Stimulated activated naive B cell treated with anti-CD40 and anti-IgM and Interleukin-4, amounts not matched to agents 10 μg/mL and 1 μg/mL and 100 μg/mL, for 72 hours (primary cell): ENCODE measurements at regions not wholly inside any gene's neighbourhood (a gene's known extent, or its start where the extent isn't known, plus 50 kb on each side); places are given as distances from the start of the nearest gene placed in this dataset.
A peak's percentile ranks its signal among the peaks of the same experiment; 100 is the strongest.

ENCODE experiments used
- ATAC-seq, 2 donors: fragments of 150-1000 bp; cut with Tn5 transposase; replicated peaks; 2 replicates each; pipeline ENCODE4 v1.10.0; 2021; ENCODE audit warnings: moderate library complexity in 1 of 2
- DNase-seq: peaks from one replicate; pipeline ENCODE4 v3.0.0; 2021
- H3K27ac Mint-ChIP-seq: one replicate; pipeline ENCODE4 v1.8.0; 2022; ENCODE audit warnings: mild to moderate bottlenecking, mixed read lengths
- H3K27me3 Mint-ChIP-seq, 2 donors: one replicate each; pipeline ENCODE4 v1.8.0; 2022; ENCODE audit warnings: mixed read lengths in 2 of 2
- H3K36me3 Mint-ChIP-seq, 2 donors: one replicate each; pipeline ENCODE4 v1.8.0; 2022; ENCODE audit warnings: mixed read lengths in 2 of 2, mild to moderate bottlenecking in 1 of 2
- H3K4me1 Mint-ChIP-seq, 2 donors: one replicate each; pipeline ENCODE4 v1.8.0; 2022; ENCODE audit warnings: mixed read lengths in 2 of 2, mild to moderate bottlenecking in 1 of 2
- H3K4me3 Mint-ChIP-seq, 2 donors: one replicate each; pipeline ENCODE4 v1.8.0; 2022; ENCODE audit warnings: mild to moderate bottlenecking in 2 of 2, mixed read lengths in 2 of 2, moderate library complexity in 1 of 2
- H3K9me3 Mint-ChIP-seq, 2 donors: one replicate each; pipeline ENCODE4 v1.8.0; 2022; ENCODE audit warnings: mixed read lengths in 2 of 2, mild to moderate bottlenecking in 1 of 2

DNA sequence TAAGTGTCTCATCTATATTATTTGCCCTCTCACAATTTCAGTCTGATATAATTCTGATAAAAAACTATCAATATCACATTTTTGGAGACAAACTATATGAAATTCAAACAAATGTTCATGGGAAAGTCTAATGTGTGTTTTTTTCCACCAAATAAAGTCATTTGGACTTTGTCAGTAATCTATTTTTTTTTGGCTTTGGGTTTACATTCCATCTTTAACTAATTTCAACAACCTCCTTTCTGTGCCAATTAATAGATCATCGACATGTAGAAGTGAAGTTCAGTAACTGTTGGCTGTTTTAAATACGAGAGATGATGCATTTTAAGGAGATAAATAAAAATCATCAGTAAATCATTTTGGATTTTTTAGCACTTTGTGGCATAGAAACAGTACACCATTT is 1623.0 kb upstream of the ACVR2A start:
- H3K27ac Mint-ChIP-seq = no peak overlapping the region
- no peaks in the 10 kb centered on the region for H3K4me1 Mint-ChIP-seq
- H3K27me3 Mint-ChIP-seq = no peaks in the 10 kb centered on the region

DNA sequence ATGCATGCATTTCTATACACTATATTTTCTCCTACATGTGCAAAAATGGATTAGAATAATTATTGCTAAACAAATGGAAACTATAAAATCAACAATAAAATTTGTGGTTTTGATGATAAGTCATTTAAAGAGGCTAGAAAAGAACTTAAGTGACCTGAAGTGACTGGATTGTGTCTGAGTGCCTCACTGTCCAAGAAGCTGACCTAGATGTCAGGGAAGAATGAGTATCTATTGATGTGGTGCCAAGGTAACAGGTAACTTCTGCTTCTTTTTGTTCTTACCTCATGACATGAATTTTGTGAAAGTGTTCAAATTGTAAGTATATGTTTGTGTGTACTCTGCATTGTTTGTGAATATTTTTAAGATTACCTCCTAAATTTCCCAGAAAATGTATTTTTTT is 1623.9 kb upstream of the ACVR2A start:
- Mint-ChIP-seq H3K4me1 (no peaks in the 10 kb centered on the region), H3K27ac (no peak overlapping the region), H3K27me3 (no peaks in the 10 kb centered on the region), H3K36me3 (no peaks in the 10 kb centered on the region), H3K4me3 (no peak overlapping the region), H3K9me3 (peaks cover 0 to 2% of the 10 kb centered on the region in 2 donors)
- ATAC-seq (no peak), DNase-seq (no peak)

More for the DNA sequence above, 1623.0 kb upstream of the ACVR2A start:
- Mint-ChIP-seq H3K4me3 (no peak overlapping the region), H3K9me3 (peaks cover 0 to 2% of the 10 kb centered on the region in 2 donors), H3K36me3 (no peaks in the 10 kb centered on the region)
- ATAC-seq (no peak), DNase-seq (no peak)

DNA sequence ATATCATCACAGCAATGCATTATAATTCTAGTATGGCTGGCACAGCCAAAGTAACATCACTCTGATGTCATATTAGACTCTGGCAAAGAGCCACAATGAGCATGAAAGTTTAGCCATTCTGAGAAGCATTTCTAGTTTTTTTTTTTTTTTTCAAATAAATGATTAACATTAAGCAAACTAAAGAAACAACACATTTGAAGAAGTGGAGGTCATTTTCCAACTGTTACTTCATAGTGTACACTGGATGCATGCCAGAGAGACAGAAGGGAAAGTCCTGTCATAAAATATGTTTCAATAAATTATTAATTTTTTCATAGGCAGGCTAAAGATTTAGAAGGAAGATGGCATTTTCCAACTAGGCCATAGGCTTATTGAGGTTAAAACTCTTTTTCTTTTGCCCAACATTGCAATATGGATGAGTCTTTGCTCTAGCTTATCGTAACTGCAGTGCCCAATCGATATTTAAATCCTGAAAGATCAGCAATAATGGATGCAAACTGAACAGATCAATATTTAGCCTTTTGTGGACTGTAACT is 1630.4 kb upstream of the ACVR2A start:
- no peak for DNase-seq

DNA sequence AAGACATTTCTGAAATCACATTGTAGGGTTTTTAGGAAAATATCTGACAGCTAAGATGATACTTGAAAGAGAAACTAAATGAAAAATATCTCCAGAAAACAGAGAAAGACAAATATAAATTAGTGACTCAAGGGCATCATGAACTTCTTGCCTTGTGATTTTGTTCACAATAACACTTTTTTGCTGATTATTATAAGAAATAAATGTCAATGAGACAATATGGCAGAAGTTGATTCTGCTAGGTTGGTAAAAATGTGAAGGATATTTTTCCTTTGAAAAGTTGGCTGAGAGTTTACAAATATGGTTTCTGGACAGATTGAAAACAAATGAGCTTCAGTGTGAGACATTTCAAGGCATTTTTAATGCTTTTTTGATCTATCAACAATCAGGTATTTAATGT is 1631.2 kb upstream of the ACVR2A start:
- Mint-ChIP-seq H3K27me3 (no peaks in the 10 kb centered on the region), H3K9me3 (peaks cover 5 to 6% of the 10 kb centered on the region in 2 donors), H3K4me3 (no peak overlapping the region), H3K27ac (no peak overlapping the region), H3K4me1 (no peaks in the 10 kb centered on the region), H3K36me3 (peaks cover 0 to 4% of the 10 kb centered on the region in 2 donors)
- DNase-seq = no peak
- ATAC-seq = no peak

More for the DNA sequence above, 1630.4 kb upstream of the ACVR2A start:
- H3K27me3 Mint-ChIP-seq = no peaks in the 10 kb centered on the region
- H3K9me3 Mint-ChIP-seq = peaks cover 5 to 6% of the 10 kb centered on the region in 2 donors
- no peak for ATAC-seq
- no peak overlapping the region for H3K4me3 Mint-ChIP-seq
- H3K4me1 Mint-ChIP-seq = no peaks in the 10 kb centered on the region
- H3K36me3 Mint-ChIP-seq = peaks cover 0 to 4% of the 10 kb centered on the region in 2 donors
- no peak overlapping the region for H3K27ac Mint-ChIP-seq

DNA sequence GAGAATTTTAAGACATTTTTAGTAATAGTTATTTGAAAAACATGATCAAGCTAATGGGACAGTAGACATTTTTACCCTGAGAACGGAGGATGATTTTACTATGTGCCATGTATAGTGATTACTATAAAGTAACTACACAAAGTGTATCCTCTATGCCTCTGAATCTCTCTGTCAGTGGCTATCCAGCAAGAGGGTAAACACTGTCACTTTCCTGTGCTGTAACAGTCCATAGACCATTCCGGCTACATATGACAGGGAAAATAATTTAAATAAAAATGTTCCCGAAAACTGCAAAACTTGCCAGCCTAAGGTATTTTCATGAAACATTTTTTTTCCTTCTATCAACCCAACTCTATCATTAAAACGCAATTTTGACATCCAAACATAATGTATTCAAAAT is 1632.2 kb upstream of the ACVR2A start:
- no peak for DNase-seq
- peaks cover 0 to 4% of the 10 kb centered on the region in 2 donors for H3K36me3 Mint-ChIP-seq
- no peaks in the 10 kb centered on the region for H3K27me3 Mint-ChIP-seq
- no peaks in the 10 kb centered on the region for H3K4me1 Mint-ChIP-seq
- H3K27ac Mint-ChIP-seq = no peak overlapping the region
- peaks cover 5 to 6% of the 10 kb centered on the region in 2 donors for H3K9me3 Mint-ChIP-seq
- no peak for ATAC-seq
- no peak overlapping the region for H3K4me3 Mint-ChIP-seq

DNA sequence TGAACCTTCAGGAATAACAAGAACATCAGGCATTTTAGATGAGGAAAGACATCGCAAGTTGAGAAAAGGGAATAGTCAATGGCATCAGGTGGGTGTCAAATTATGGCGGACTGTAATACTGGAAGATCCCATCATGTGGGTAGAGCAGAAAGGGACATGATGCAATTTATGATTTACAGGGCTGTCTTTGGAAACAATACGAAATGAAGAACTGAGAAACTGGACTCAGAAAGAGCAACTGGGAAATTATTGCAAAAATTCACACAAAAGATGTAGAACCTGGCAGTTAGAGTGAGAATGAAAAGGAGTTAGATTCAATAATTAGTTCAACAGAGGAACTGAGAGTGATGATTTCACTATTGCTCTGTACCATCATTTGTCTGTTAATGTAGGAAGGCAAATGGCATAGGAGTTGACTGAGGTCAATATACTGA is 1635.0 kb upstream of the ACVR2A start:
- H3K27me3 Mint-ChIP-seq = no peaks in the 10 kb centered on the region
- peaks cover 5 to 6% of the 10 kb centered on the region in 2 donors for H3K9me3 Mint-ChIP-seq
- peak in 1 of 2 donors; percentile 33 for ATAC-seq
- DNase-seq = no peak
- peaks cover 0 to 4% of the 10 kb centered on the region in 2 donors for H3K36me3 Mint-ChIP-seq
- H3K27ac Mint-ChIP-seq = no peak overlapping the region
- no peaks in the 10 kb centered on the region for H3K4me1 Mint-ChIP-seq
- H3K4me3 Mint-ChIP-seq = no peak overlapping the region

DNA sequence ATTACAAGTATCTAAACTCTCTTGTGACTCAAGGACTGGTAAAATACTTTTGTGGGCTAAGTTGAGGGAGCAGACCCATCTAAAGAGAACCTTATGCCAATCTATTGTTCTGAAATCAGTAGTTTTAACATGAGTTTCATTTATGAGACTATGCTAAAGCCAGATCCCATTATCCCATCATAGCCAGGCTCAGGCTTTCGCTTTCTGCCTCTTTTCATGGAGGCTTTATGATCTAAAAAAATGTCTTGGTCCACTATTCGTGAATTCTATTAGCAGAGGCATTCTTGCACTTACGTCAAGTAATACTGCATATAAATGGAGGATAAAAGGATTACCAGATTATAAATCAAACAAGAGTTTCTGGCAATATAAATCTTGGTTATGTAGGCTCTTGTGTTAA is 1636.9 kb upstream of the ACVR2A start:
- no peak overlapping the region for H3K27ac Mint-ChIP-seq
- no peak overlapping the region for H3K4me3 Mint-ChIP-seq
- H3K27me3 Mint-ChIP-seq = no peaks in the 10 kb centered on the region
- DNase-seq = no peak
- no peaks in the 10 kb centered on the region for H3K4me1 Mint-ChIP-seq
- peaks cover 0 to 4% of the 10 kb centered on the region in 2 donors for H3K36me3 Mint-ChIP-seq
- H3K9me3 Mint-ChIP-seq = peaks cover 5 to 6% of the 10 kb centered on the region in 2 donors
- ATAC-seq = no peak

DNA sequence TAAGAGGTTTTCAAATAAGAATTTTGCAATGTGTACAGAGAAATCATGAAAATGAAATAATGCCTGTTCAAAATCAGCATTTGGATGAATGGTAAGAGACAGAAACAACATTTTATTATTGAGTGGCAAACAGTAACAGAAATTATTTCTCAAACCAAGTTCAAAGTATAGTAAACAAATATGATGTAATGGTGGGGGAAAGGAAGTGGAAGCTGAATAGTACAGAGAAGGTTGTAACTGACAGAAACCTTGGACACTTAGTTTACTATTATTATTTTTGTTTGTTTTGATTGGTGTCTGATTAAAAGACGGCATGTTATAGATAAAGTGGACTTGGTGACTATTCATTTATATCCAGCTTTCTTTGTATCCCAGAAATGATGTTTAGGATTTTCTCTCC is 1637.4 kb upstream of the ACVR2A start:
- no peak overlapping the region for H3K4me3 Mint-ChIP-seq
- no peak for ATAC-seq
- H3K27ac Mint-ChIP-seq = no peak overlapping the region
- H3K4me1 Mint-ChIP-seq = no peaks in the 10 kb centered on the region
- no peaks in the 10 kb centered on the region for H3K27me3 Mint-ChIP-seq
- DNase-seq = no peak
- H3K36me3 Mint-ChIP-seq = peaks cover 0 to 4% of the 10 kb centered on the region in 2 donors
- H3K9me3 Mint-ChIP-seq = peaks cover 5 to 6% of the 10 kb centered on the region in 2 donors

DNA sequence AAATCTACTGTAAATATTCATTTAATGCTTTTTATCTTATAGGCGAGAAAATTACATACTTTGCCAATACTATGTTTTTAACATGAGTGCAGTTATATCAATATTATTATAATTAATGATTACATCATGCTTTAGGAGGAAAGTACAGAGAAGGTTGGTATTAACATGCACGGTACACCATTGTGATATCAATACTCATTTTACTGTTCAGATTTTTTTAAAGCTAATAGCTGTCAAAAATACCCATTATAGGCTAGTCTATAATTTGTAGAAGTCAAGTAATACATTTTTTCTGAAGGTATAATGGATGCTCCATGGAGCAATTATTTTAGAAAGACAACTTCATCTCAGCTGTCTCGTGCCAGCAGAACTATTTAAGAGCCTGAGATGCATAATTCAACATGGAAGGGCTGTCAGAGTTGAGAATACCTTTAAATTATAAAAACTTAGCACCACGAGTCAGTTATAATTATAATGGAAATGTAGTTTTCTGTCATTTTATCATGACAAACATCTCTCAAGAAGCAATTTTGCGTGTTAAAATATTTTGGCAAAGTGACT is 1641.7 kb upstream of the ACVR2A start:
- Mint-ChIP-seq H3K27ac (no peak overlapping the region), H3K4me1 (no peaks in the 10 kb centered on the region), H3K9me3 (peaks cover 0 to 3% of the 10 kb centered on the region in 2 donors), H3K36me3 (no peaks in the 10 kb centered on the region), H3K4me3 (no peak overlapping the region), H3K27me3 (no peaks in the 10 kb centered on the region)
- DNase-seq (no peak), ATAC-seq (no peak)

DNA sequence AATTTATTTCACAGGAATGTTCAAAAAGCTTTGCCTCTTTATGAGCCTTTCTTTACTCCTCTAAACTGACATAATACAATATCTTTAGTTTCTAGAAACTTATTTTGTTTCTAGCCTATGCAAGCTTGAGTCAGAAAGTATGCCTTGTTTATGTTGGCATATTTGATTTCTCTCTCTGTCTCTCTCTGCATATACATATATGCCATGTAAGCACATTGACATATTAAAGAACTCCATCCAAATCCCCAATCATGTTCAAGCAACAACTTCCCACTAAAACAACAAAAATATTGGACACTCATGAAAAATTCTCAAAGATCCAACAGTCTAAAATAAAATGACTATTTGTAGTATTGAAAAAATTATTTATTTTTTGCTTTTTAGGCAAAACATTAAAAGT is 1651.2 kb upstream of the ACVR2A start:
- no peaks in the 10 kb centered on the region for H3K27me3 Mint-ChIP-seq
- H3K4me3 Mint-ChIP-seq = no peak overlapping the region
- H3K4me1 Mint-ChIP-seq = peaks cover 0 to 3% of the 10 kb centered on the region in 2 donors
- DNase-seq (no peak), ATAC-seq (no peak)
- H3K27ac Mint-ChIP-seq = no peak overlapping the region
- H3K9me3 Mint-ChIP-seq = no peaks in the 10 kb centered on the region
- no peaks in the 10 kb centered on the region for H3K36me3 Mint-ChIP-seq

DNA sequence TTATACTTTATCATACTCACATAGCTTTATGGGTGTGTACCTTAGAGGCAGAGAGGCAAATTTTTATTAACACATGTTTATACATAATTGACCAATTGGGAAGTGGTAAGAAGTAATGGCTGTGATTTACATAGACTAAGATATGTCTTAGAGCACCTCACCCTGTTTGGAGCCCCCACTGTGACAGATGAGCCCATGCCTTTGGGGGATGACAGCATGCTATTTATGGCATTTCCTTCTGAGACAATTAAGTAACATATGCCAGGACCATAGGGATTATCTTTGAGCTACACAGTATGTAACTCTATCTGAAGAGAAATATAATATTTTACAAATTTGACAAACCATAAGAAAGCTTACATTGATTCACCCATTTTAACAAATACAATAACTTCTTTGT is 1655.3 kb upstream of the ACVR2A start:
- ATAC-seq = no peak
- no peak overlapping the region for H3K4me3 Mint-ChIP-seq
- H3K9me3 Mint-ChIP-seq = no peaks in the 10 kb centered on the region
- no peaks in the 10 kb centered on the region for H3K27me3 Mint-ChIP-seq
- H3K4me1 Mint-ChIP-seq = no peaks in the 10 kb centered on the region
- no peaks in the 10 kb centered on the region for H3K36me3 Mint-ChIP-seq
- no peak for DNase-seq
- H3K27ac Mint-ChIP-seq = no peak overlapping the region

DNA sequence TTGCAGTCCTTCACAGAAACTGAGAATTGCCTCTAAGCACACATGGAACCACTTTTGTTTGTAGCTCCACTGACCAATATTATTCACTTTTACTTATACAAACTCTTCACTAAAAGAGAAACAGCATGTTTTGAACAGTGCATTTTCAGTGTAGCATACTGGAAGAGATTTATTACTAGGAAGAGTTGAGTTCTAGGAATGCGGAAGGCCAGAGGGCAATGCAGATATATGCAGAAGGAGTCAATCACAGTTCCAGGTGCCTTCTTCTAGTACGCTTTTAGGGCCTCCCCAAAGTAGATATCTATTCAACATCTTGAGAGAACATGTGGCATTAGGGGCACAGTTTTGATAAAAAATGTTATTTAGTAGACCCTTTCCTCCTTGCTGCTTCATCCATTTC is 1654.0 kb upstream of the ZEB2 start:
- ATAC-seq (no peak), DNase-seq (no peak)
- no peak overlapping the region for H3K4me3 Mint-ChIP-seq
- H3K9me3 Mint-ChIP-seq = peaks cover 4% of the 10 kb centered on the region in 2 donors
- H3K27ac Mint-ChIP-seq = no peak overlapping the region
- H3K4me1 Mint-ChIP-seq = no peaks in the 10 kb centered on the region
- H3K27me3 Mint-ChIP-seq = no peaks in the 10 kb centered on the region
- no peaks in the 10 kb centered on the region for H3K36me3 Mint-ChIP-seq

DNA sequence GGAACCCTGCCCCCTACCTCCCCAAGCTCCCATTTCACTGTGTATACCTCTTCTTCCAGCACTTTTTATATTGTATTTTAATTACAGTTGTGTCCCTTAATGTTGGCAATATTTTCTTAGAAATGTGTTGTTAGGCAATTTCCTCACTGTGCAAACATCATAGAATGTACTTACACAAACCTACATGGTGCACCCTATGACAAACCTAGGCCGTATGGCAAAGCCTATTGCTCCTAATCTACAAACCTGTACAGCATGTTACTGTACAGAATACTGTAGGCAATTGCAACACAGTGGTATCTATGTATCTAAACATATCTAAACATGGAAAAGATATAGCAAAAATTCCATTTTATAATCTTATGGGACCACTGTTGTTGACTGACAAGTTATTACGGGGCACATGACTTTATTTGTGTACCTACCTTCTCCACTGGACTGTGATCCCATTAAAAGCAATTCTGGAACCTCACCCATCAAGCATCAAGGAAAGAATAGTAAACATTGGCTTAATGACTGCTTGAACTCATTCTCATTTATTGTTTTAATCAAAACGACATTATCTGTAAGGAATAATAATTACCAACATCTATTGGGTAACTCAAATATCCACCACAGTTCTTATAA is 1641.5 kb upstream of the ZEB2 start:
- ATAC-seq = no peak
- Mint-ChIP-seq H3K36me3 (no peaks in the 10 kb centered on the region), H3K9me3 (no peaks in the 10 kb centered on the region), H3K4me1 (no peaks in the 10 kb centered on the region), H3K27me3 (no peaks in the 10 kb centered on the region), H3K4me3 (no peak overlapping the region), H3K27ac (no peak overlapping the region)
- DNase-seq = no peak

DNA sequence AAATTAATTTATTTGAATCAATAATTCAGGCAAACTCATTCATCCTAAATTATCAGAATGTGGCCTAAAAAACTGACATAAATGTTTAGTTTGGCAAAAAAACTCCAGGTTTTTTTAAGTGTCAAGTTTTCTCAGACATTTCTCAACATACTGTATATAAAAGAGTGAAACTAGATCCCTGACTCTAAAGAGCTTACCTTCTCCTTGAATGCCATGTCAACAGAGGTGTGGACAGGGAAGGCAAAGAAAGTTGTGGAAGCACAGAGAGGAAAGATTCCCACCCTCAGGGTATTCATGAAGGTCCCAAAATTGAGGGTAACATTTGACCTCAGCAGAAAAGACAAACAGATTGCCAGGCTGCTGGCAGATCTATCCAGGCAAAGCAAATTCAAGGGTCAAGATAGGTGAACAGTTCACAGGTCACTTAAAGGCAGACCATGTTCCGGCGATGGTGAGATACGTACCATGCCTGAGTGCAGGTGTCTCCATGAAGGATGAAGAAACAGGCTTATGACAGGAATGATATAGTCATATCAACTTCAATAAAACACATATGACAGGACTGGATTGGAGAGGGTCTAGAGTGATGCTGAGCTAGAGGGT is 1638.3 kb upstream of the ZEB2 start:
- Mint-ChIP-seq H3K27ac (no peak overlapping the region), H3K9me3 (no peaks in the 10 kb centered on the region), H3K4me1 (no peaks in the 10 kb centered on the region), H3K36me3 (no peaks in the 10 kb centered on the region), H3K4me3 (no peak overlapping the region), H3K27me3 (no peaks in the 10 kb centered on the region)
- DNase-seq = no peak
- no peak for ATAC-seq

DNA sequence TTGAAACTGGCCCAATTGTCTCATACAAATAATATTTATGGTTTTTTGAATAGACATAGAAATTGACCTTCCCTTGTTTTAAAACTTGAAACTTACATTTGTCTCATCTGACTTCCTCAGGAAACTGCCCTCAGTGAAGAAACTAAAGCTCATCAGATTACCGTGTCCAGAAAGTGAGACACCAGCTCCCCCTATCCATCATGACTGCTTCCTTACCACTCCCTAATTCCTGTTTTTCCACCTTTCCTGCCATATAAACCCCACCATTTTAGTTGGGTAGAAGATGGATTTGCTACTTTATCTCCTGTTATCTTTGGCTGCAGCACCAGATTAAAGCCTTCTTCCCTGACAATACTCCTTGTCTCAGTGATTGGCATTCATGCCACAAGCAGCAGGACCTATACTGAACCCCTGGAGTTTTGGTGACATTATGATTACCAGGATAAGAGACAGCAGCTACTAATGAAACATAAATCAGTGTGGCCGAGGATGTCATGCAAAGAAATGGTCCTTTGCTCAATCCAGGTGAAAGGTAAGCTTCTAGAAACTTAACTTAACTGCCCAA is 1627.6 kb upstream of the ZEB2 start:
- Mint-ChIP-seq H3K4me1 (no peaks in the 10 kb centered on the region), H3K27ac (no peak overlapping the region), H3K27me3 (no peaks in the 10 kb centered on the region), H3K36me3 (no peaks in the 10 kb centered on the region), H3K4me3 (no peak overlapping the region), H3K9me3 (no peaks in the 10 kb centered on the region)
- ATAC-seq (no peak), DNase-seq (no peak)
